Pancreas (tissue), 10 donors: ENCODE measurements at regions not wholly inside any gene's neighbourhood (a gene's known extent, or its start where the extent isn't known, plus 50 kb on each side); places are given as distances from the start of the nearest gene placed in this dataset.
"Not testable (repeated sequence)": the region's sequence is repeated elsewhere in the genome, so short reads cannot be mapped to it uniquely, and the experiment has no call there.

Experiments
- ATAC-seq, 4 donors: fragments of 200-7000 bp; cut with Tn5 transposase; one replicate each; pipeline versions ENCODE4 v1.8.0 to v1.9.1; 2020; ENCODE audit warnings: mild to moderate bottlenecking in 4 of 4, moderate library complexity in 4 of 4
- DNase-seq, 6 donors: peaks; one replicate each; pipeline ENCODE4 v3.0.0-alpha.2; 2020
- FAIRE-seq: peaks from 2 replicates; lab custom pipeline; 2012; peaks lifted over from hg19 to GRCh38; lab: Jason Lieb, UNC
- H3K27ac ChIP-seq, 4 donors: fragments of 200-600 bp; sonication (generic); 1 replicate in 3 of 4; 2 replicates in 1 of 4; pipeline versions ENCODE4 v1.5.0 to v1.8.0; 2020
- H3K27me3 ChIP-seq, 4 donors: fragments of 200-600 bp; one replicate each; pipeline ENCODE4 v1.8.0; 2021
- H3K36me3 ChIP-seq, 3 donors: fragments of 200-600 bp; sonication (generic) in 1 of 3; one replicate each; pipeline versions ENCODE4 v1.5.0 to v1.8.0; 2020 to 2021
- H3K4me1 ChIP-seq, 3 donors: fragments of 200-600 bp; one replicate each; pipeline ENCODE4 v1.8.0; 2021
- H3K4me3 ChIP-seq, 4 donors: fragments of 200-600 bp; sonication (generic) in 2 of 4; one replicate each; pipeline versions ENCODE4 v1.5.0 to v1.8.0; 2020 to 2021
- H3K9me3 ChIP-seq, 4 donors: fragments of 200-600 bp; one replicate each; pipeline ENCODE4 v1.8.0; 2021
- CTCF ChIP-seq, 4 donors: fragments of 200-600 bp; sonication (generic) in 3 of 4; IDR thresholded peaks; one replicate each; pipeline versions ENCODE4 v1.5.0 to v1.8.0; 2021; ENCODE audit warnings: antibody characterized with exemption in 4 of 4
- WGBS, 2 donors: extraction: QIAGEN DNeasy Blood & Tissue Kit; methylation state at CpG; one replicate each; pipeline ENCODE4 v1.1.7; 2013; 5-methylcytosine and 5-hydroxymethylcytosine counted together
- intact Hi-C, 3 donors: fragments of 100-400 bp; cut with DNase I; formaldehyde crosslinking; loops; one replicate each; pipeline versions ENCODE4 v1.11.1 to v1.14.2; 2022
- donor health status: healthy with polysubstance abuse.
- donor health status: DM: no; HTN: no; CAD: no; lungs with moderate emphysema.
- donor health status: DM: no; HTN: no; CAD: no.
- donor health status: control.
- donor health status: control.
- donor health status: Bipolar disorder and iron deficiency.
- donor health status: DM: yes; HTN: yes; CAD: no.
- donor health status: DM: no; HTN: no; CAD: no.
- donor health status: DM: no; HTN: no; CAD: no.
- donor health status: DM: yes; HTN: yes; CAD: no.

GRCh38 chr3:24690777-24691176, 196.1 kb upstream of the THRB start:
- Histone ChIP-seq H3K4me1 (no peaks in the 10 kb centered on the region), H3K9me3 (no peaks in the 10 kb centered on the region), H3K27ac (no peak overlapping the region), H3K27me3 (no peaks in the 10 kb centered on the region), H3K4me3 (no peak overlapping the region), H3K36me3 (no peaks in the 10 kb centered on the region)
- DNase-seq (no peak), ATAC-seq (no peak), FAIRE-seq (no peak)
- whole genome bisulfite sequencing, 2 donors = 86 to 92% methylated on average over 1 of the region's 1 CpG
- no peak for TF ChIP-seq CTCF (IDR thresholded peaks at IDR 0.05)
- intact Hi-C loops = no loop called here

GRCh38 chr3:24699078-24699477, 204.4 kb upstream of the THRB start:
- H3K27ac ChIP-seq, H3K4me3 ChIP-seq, H3K36me3 ChIP-seq, H3K9me3 ChIP-seq, H3K4me1 ChIP-seq, FAIRE-seq, ATAC-seq, intact Hi-C loops, DNase-seq, H3K27me3 ChIP-seq: not testable (repeated sequence)
- 85 to 94% methylated on average over 1 of the region's 1 CpG for WGBS, 2 donors

- TF ChIP-seq CTCF (IDR thresholded peaks at IDR 0.05) = no peak
- intact Hi-C loops = no loop called here
- 28 to 38% methylated on average over 3 of the region's 3 CpGs for WGBS, 2 donors
Measured at GRCh38 chr3:24704496-24704895, 209.8 kb upstream of the THRB start.

GRCh38 chr3:24707936-24708335, 213.3 kb upstream of the THRB start:
- FAIRE-seq (no peak), ATAC-seq (no peak), DNase-seq (no peak)
- H3K27ac ChIP-seq = no peak overlapping the region
- H3K4me3 ChIP-seq = no peak overlapping the region
- no peaks in the 10 kb centered on the region for H3K27me3 ChIP-seq
- H3K36me3 ChIP-seq = no peaks in the 10 kb centered on the region
- H3K9me3 ChIP-seq = no peaks in the 10 kb centered on the region
- H3K4me1 ChIP-seq = no peaks in the 10 kb centered on the region
- TF ChIP-seq CTCF (IDR thresholded peaks at IDR 0.05) = no peak
- intact Hi-C loops = no loop called here

More at GRCh38 chr3:24704496-24704895, 209.8 kb upstream of the THRB start:
- no peaks in the 10 kb centered on the region for H3K4me1 ChIP-seq
- H3K4me3 ChIP-seq = no peak overlapping the region
- H3K36me3 ChIP-seq = no peaks in the 10 kb centered on the region
- no peak overlapping the region for H3K27ac ChIP-seq
- no peak for FAIRE-seq
- H3K9me3 ChIP-seq = no peaks in the 10 kb centered on the region
- no peak for ATAC-seq
- H3K27me3 ChIP-seq = no peaks in the 10 kb centered on the region
- no peak for DNase-seq

- Histone ChIP-seq H3K36me3 (no peaks in the 10 kb centered on the region), H3K27ac (no peak overlapping the region), H3K9me3 (no peaks in the 10 kb centered on the region), H3K4me1 (no peaks in the 10 kb centered on the region), H3K4me3 (no peak overlapping the region), H3K27me3 (no peaks in the 10 kb centered on the region)
- 56 to 70% methylated on average over 1 of the region's 1 CpG for WGBS, 2 donors
- TF ChIP-seq CTCF (IDR thresholded peaks at IDR 0.05) = no peak
- intact Hi-C loops = no loop called here
- FAIRE-seq (no peak), DNase-seq (no peak), ATAC-seq (no peak)
Measured at GRCh38 chr3:24709956-24710355, 215.3 kb upstream of the THRB start.

GRCh38 chr3:24713516-24713915, 218.9 kb upstream of the THRB start:
- FAIRE-seq = no peak
- Histone ChIP-seq H3K27ac (no peak overlapping the region), H3K27me3 (no peaks in the 10 kb centered on the region), H3K4me3 (no peak overlapping the region), H3K36me3 (no peaks in the 10 kb centered on the region), H3K4me1 (no peaks in the 10 kb centered on the region), H3K9me3 (no peaks in the 10 kb centered on the region)
- intact Hi-C loops = no loop called here
- no peak for TF ChIP-seq CTCF (IDR thresholded peaks at IDR 0.05)
- WGBS, 2 donors = 64 to 65% methylated on average over 2 of the region's 2 CpGs
- no peak for DNase-seq
- ATAC-seq = peak in 1 of 4 donors; percentile 64
